ENCODE measurements at regions not wholly inside any gene's neighbourhood (a gene's known extent, or its start where the extent isn't known, plus 50 kb on each side); places are given as distances from the start of the nearest gene placed in this dataset.

DNA sequence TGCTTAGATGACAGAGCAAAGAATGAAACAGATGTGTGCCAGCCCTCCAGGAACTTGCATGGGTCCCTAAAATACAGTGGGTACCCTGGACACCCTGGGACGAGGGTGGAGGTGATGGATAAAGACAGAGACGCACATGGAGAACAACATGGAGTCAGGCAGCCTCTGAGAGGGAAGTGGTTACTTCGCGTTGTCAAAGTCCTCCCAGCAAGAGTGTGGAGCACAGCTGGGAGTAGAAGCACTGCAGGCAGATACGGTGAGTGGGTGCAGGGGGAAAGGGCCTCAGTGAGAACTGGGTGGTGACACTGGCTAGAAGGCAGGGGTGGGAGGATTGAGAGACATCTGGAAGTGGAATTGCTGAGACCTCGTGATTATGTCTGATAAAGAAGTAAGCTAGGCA is 70.8 kb upstream of the PRR20G start:
- no peak for TF ChIP-seq CTCF (IDR thresholded peaks at IDR 0.05; ENCODE audit: poor library complexity, severe bottlenecking)
- TF ChIP-seq EZH2 (IDR thresholded peaks at IDR 0.05; ENCODE audit: borderline replicate concordance, insufficient read depth, low read length, poor library complexity, severe bottlenecking) = no peak
- no peak for TF ChIP-seq RAD21 (conservative IDR thresholded peaks at IDR 0.05)
- TF ChIP-seq REST (IDR thresholded peaks at IDR 0.05; ENCODE audit: borderline replicate concordance) = no peak

Data from neural cell (in vitro differentiated cells).